HG03520 (cell line): ENCODE measurements at regions not wholly inside any gene's neighbourhood (a gene's known extent, or its start where the extent isn't known, plus 50 kb on each side); places are given as distances from the start of the nearest gene placed in this dataset.
"Not testable (repeated sequence)": the region's sequence is repeated elsewhere in the genome, so short reads cannot be mapped to it uniquely, and the experiment has no call there.

ENCODE experiments used
- ATAC-seq: cut with Tn5 transposase; IDR thresholded peaks from one replicate; pipeline ENCODE4 v1.9.1; 2021; ENCODE audit warnings: mild to moderate bottlenecking, moderate library complexity; ENCODE audit not compliant: unreplicated experiment

DNA sequence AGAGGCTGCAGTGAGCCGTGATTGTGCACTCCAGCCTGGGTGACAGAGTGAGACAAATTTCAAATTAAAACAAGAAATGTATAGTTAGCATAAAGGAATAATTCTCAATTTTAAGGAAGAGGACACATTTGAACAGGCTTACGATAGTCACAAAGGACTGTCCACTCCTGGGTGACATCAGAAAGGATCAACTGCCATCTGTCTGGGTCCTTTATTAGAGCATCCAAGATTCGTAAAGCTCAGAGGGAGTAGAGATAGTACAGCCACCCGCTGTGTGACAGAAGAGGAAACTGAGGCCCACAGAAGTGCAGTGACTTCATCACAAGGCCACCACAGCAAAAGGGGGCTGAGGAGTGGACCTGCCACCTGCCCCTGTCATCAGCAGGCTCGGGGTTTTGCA, 149.3 kb upstream of the RBPJ start:
- no peak for ATAC-seq

DNA sequence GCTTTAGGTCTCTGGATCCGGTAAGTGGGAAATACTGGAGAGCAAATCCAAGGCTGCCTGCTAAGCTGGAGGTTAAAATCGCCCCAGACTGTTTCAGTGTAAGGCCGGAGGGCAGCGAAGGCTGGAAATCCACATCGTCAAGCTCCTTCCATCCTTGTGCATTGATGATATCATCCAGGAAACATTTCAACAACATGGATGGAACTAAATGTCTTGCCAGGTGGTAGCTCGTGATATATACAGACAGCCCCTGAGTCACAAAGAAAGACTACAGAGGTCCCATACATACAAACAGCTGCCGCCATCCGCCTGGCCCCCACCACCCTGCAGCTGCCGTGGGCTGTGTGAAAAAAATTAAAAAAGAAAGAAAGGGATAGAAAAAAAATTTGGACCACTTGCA, 148.9 kb upstream of the RBPJ start:
- ATAC-seq = no peak

GRCh38 chr4:26173619-26174018, 147.2 kb upstream of the RBPJ start:
- ATAC-seq = no peak

DNA sequence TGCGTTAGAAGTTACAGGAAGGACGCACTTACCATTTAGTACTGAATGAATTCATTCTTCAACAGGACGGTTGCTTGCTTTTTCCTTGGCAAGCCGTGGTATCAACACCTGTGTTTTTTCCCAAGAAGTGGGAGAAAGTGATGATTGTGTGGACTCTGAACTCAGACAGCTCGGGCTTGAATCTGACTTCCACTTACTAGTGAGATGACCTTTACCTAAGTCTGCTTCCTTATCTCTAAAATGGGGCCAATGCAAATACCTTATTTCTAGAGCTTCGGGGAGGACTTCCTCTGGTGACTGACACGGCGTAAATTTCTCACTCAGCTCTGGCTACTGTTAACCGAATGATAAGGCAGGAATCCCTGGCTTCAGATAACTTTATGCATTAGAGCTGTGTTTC, 146.8 kb upstream of the RBPJ start:
- ATAC-seq = no peak

- no peak for ATAC-seq
Measured at GRCh38 chr4:26175006-26175786, 145.6 kb upstream of the RBPJ start.

GRCh38 chr4:26175905-26176470, 144.8 kb upstream of the RBPJ start:
- ATAC-seq = no peak

DNA sequence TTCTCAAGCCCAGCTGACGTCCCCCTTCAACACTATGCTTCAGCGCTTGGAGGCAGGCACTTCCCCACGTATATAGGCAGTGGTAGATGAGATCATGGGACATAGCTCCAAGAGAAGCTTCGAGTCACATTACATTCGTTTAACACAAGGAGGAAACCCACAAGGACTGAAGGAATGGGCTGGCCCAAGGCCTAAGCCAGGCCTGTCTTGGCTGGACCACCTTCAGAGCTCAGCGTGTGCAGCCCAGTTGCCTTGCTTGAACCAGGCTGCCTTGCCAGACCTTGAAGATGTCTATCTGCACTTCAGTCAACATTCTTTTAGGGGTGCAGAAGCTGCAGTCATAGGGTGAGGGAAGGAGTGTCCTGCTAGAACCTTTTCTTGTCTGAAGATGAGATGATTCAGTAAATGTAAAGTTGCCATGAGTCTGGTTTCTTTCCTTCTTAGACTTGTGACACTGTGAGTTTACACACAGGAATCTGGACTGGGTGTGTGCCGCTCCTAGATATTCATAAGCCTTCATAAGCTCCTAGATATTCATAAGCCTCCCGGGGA, 144.1 kb upstream of the RBPJ start:
- no peak for ATAC-seq

GRCh38 chr4:26178854-26179253, 142.0 kb upstream of the RBPJ start:
- ATAC-seq = no peak

DNA sequence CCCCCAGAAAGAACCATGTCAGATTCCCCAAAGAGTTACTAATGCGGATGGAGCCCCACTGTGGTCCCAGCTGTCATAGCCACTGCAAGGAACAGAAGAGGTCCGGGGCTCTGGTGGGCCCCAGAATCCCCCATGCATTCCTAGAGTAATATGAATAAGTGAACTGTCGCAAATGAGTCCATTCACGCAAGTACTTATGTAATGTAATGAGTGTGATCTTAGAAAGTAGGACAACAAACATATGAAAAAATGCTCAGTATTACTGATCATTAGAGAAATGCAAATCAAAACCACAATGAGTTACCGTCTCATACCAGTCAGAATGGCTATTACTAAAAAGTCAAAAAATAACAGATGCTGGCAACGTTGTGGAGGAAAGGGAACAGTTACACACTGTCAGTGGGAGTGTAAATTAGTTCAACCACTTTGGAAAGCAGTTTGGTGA, 141.5 kb upstream of the RBPJ start:
- peak; percentile 75 for ATAC-seq

DNA sequence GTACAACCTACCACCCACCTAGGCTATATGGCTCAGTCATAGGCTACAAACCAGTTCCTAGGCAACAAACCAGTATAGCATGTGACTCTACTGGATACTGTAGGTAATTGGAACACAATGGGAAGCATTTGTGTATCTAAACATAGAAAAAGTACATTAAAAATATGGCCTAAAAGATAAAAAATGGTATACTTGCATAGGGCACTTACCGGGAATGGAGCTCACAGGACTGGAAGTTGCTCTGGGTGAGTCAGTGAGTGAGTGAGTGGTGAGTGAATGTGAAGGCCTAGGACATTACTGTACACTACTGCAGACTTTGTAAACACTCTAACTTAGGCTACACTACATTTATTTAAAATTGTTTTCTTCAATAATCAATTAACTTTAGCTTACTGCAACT, 139.2 kb upstream of the RBPJ start:
- no peak for ATAC-seq

DNA sequence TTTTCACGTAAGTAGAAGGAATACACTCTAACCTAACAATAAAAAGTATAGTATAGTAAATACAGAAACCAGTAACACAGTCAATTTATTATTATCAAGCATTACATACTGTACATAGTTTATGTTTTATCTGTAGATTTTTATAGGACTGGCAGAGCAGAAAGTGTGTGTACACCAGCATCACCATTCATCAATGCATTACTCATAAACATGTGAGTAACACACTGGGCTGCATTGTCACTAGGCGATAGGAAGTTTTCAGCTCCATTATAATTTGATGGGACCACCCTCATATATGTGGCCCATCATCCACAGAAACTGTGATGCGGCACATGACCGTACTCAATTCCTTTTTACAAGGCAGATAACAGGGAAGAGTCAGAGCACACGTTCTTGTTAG, 137.8 kb upstream of the RBPJ start:
- no peak for ATAC-seq

- no peak for ATAC-seq
Measured at GRCh38 chr4:26185436-26185835, 135.4 kb upstream of the RBPJ start.

- ATAC-seq = no peak
Measured at GRCh38 chr4:26191353-26191752, 129.5 kb upstream of the RBPJ start.

DNA sequence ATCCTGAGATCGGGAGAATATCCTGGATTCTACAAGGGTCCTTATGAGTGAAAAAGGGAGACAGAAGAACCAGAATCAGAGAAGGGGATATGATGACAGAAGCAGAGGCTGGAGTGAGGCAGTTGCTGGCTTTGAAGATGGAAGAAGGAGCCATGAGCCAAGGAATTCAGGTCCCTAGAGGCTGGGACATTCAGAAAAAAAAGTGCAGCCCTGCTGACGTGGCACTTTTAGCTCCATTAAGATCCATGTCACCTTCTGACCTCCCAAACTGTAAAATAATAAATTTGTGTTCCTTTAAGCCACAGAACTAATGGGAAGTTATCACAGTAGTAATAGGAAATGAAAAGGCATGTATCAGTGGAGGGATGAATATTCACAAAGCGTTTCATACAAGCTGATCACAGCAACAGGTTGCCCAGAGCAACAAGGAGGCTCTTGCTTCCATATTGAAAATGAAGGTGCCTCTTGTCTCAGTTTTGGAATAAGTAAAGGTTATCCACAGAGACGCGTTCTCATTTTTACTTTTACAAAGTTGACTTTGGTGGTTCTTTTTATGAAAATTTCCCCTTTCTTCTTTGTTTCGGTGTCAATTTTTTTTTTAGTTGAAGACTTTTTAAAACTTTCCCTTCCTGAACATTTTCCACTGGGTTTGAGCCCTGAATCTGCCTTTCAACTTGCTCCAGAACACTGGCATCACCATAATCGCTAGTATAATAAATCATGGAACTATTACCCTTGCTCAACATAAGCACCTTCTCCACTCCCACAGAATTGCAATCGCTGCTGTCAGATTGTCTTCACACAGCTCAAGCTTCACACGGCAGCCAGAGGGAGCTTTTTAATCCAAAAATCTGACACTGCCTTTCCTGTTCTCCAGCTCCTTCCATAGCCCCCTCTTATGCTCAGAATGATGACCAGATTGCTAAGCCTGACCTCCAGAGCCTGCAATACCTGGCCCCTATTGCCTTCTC, 127.6 kb upstream of the RBPJ start:
- ATAC-seq = peak; percentile 40

DNA sequence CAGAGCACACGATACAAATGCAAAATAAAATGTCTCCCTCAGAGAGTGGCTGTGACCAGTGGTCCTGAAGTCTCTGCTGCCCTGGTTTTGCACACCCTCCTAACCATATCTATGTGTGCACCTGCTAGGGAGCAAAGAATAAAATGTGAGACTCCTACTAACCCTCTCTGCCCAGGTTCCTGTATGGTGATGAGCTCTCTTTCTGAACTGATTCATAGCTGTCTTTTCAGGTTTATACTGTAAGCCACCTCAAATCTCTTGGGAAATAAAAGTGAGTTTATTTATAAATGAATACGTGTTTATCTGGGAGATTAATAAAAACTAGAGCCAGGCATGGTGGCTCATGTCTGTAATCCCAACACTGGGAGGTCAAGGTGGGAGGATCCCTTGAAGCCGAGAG, 126.0 kb upstream of the RBPJ start:
- no peak for ATAC-seq

GRCh38 chr4:26196567-26196966, 124.2 kb upstream of the RBPJ start:
- ATAC-seq = no peak

GRCh38 chr4:26197018-26197779, 123.6 kb upstream of the RBPJ start:
- peak; percentile 82 for ATAC-seq

- ATAC-seq = not testable (repeated sequence)
Measured at GRCh38 chr4:26198931-26199330, 121.9 kb upstream of the RBPJ start.

DNA sequence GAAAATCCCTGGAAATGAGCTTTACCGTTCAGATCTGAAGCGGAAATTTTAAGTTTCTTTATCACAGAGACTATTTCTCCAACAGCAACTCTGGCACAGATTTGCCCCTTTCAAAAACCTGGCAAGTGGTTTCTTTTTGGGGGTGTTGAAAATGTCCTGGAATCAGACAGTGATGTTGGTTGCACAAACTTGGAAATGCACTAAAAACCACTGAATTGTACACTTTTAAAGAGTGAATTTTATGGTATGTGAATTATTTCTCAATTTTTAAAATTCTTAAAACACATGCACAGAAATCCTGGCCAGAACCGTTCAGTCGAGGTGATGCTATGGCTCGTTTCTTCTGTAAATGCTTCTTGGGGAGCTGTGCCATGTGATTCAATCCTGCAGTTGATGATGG, 121.2 kb upstream of the RBPJ start:
- ATAC-seq = no peak

- ATAC-seq = no peak
Measured at GRCh38 chr4:26201120-26201519, 119.7 kb upstream of the RBPJ start.
